Muscle layer of duodenum (tissue), 2 donors: ENCODE measurements at regions not wholly inside any gene's neighbourhood (a gene's known extent, or its start where the extent isn't known, plus 50 kb on each side); places are given as distances from the start of the nearest gene placed in this dataset.

Experiments used
- H3K27ac ChIP-seq: one replicate; pipeline ENCODE4 v1.7.0; 2013; ENCODE audit warnings: mild to moderate bottlenecking, low read length
- H3K27me3 ChIP-seq: one replicate; pipeline ENCODE4 v1.7.0; 2013; ENCODE audit warnings: low read depth, mild to moderate bottlenecking, control low read depth, low read length
- H3K36me3 ChIP-seq, 2 donors: one replicate each; pipeline ENCODE4 v1.7.0; 2013; ENCODE audit warnings: low read length in 2 of 2, control low read depth in 1 of 2, mild to moderate bottlenecking in 1 of 2; ENCODE audit not compliant: insufficient read depth in 2 of 2, control insufficient read depth in 1 of 2
- H3K4me1 ChIP-seq, 2 donors: one replicate each; pipeline ENCODE4 v1.7.0; 2013; ENCODE audit warnings: low read length in 2 of 2, mild to moderate bottlenecking in 2 of 2, control low read depth in 1 of 2, moderate library complexity in 1 of 2; ENCODE audit not compliant: insufficient read depth in 2 of 2, control insufficient read depth in 1 of 2
- H3K4me3 ChIP-seq, 2 donors: one replicate each; pipeline ENCODE4 v1.7.0; 2013; ENCODE audit warnings: low read length in 2 of 2, low read depth in 1 of 2, mild to moderate bottlenecking in 1 of 2
- H3K9me3 ChIP-seq, 2 donors: one replicate each; pipeline ENCODE4 v1.7.0; 2013; ENCODE audit warnings: low read length in 2 of 2, control low read depth in 1 of 2, mild to moderate bottlenecking in 1 of 2; ENCODE audit not compliant: control insufficient read depth in 1 of 2
- donor health status: healthy.

- Histone ChIP-seq H3K27ac (no peak overlapping the region), H3K27me3 (no peaks in the 10 kb centered on the region), H3K9me3 (no peaks in the 10 kb centered on the region), H3K4me1 (no peaks in the 10 kb centered on the region), H3K36me3 (no peaks in the 10 kb centered on the region), H3K4me3 (no peak overlapping the region)
Measured at GRCh38 chr2:193334401-193334800, 1139.7 kb upstream of the TMEFF2 start.

GRCh38 chr2:193333539-193333938, 1138.8 kb upstream of the TMEFF2 start:
- no peaks in the 10 kb centered on the region for H3K9me3 ChIP-seq
- no peak overlapping the region for H3K27ac ChIP-seq
- no peak overlapping the region for H3K4me3 ChIP-seq
- H3K36me3 ChIP-seq, result no peaks in the 10 kb centered on the region
- H3K4me1 ChIP-seq, result no peaks in the 10 kb centered on the region
- no peaks in the 10 kb centered on the region for H3K27me3 ChIP-seq

- Histone ChIP-seq H3K36me3 (no peaks in the 10 kb centered on the region), H3K4me1 (no peaks in the 10 kb centered on the region), H3K9me3 (no peaks in the 10 kb centered on the region), H3K4me3 (no peak overlapping the region), H3K27ac (no peak overlapping the region), H3K27me3 (no peaks in the 10 kb centered on the region)
Measured at GRCh38 chr2:193332941-193333340, 1138.2 kb upstream of the TMEFF2 start.

- Histone ChIP-seq H3K4me3 (no peak overlapping the region), H3K27ac (no peak overlapping the region), H3K36me3 (no peaks in the 10 kb centered on the region), H3K4me1 (no peaks in the 10 kb centered on the region), H3K27me3 (no peaks in the 10 kb centered on the region), H3K9me3 (no peaks in the 10 kb centered on the region)
Measured at GRCh38 chr2:193331676-193332075, 1136.9 kb upstream of the TMEFF2 start.

DNA sequence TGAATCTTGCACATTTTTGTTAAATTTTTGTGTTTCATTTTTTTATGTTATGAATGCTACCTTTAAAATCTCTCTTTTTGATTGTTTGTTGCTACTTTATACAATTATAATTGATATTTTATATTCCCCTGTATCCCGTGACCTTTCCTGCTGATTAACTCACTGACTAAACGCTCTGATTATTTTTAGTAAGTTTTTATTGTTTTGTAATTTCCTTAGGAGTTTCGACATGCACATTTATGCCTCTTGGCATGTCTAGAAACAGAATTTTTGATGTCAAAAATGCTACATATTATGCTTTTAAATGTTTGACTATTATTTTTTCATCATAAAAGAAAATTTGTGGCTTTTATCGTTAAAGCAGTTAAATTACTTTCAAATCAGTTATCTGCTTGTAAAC, 1131.6 kb upstream of the TMEFF2 start:
- Histone ChIP-seq H3K36me3 (no peaks in the 10 kb centered on the region), H3K9me3 (no peaks in the 10 kb centered on the region), H3K4me3 (no peak overlapping the region), H3K27ac (no peak overlapping the region), H3K4me1 (no peaks in the 10 kb centered on the region), H3K27me3 (no peaks in the 10 kb centered on the region)

GRCh38 chr2:193315428-193316091, 1120.8 kb upstream of the TMEFF2 start:
- Histone ChIP-seq H3K27ac (no peak overlapping the region), H3K4me3 (no peak overlapping the region), H3K4me1 (no peaks in the 10 kb centered on the region), H3K36me3 (no peaks in the 10 kb centered on the region), H3K27me3 (no peaks in the 10 kb centered on the region), H3K9me3 (no peaks in the 10 kb centered on the region)

DNA sequence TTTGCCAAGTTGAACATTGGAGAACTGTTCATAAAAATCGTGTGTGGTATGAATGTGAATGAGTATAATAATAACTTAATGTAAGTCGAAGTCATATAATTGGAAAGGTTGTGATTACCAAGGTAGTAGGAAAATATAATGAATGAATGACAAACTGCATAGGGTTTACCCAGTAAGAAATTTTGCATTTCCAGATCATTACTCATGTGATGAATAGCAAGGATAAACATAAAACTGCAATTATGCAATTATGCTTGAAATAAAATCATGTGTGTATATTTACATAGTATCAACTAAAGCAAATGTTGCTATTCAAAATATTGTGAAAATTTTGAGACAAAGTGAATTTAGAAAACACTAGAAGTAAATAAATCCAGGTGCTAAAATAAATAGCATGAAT, 1108.7 kb upstream of the TMEFF2 start:
- no peaks in the 10 kb centered on the region for H3K36me3 ChIP-seq
- no peak overlapping the region for H3K27ac ChIP-seq
- no peaks in the 10 kb centered on the region for H3K9me3 ChIP-seq
- no peaks in the 10 kb centered on the region for H3K27me3 ChIP-seq
- H3K4me1 ChIP-seq, result no peaks in the 10 kb centered on the region
- H3K4me3 ChIP-seq, result no peak overlapping the region

- Histone ChIP-seq H3K27ac (no peak overlapping the region), H3K4me1 (no peaks in the 10 kb centered on the region), H3K4me3 (no peak overlapping the region), H3K9me3 (no peaks in the 10 kb centered on the region), H3K27me3 (no peaks in the 10 kb centered on the region), H3K36me3 (no peaks in the 10 kb centered on the region)
Measured at GRCh38 chr2:193294371-193294770, 1099.6 kb upstream of the TMEFF2 start.

DNA sequence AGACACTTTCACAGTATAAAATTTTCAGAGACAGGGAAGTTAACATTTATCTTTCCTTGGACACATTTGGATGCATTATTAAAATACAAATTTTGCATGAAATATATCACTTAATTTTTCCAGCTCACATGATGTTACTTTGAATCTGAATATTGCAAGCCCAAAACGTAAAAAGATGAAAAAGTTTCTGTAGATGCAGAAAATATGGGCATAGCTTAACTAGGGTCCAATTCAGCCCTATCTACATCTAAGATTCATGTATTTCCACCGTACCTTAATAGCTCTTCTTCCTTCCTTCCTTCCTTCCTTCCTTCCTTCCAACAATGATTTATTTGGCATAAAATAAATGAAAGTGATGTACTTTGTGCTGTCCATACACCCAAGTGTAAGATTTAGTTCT, 1084.6 kb upstream of the TMEFF2 start:
- no peak overlapping the region for H3K4me3 ChIP-seq
- no peaks in the 10 kb centered on the region for H3K4me1 ChIP-seq

GRCh38 chr2:193276988-193277387, 1082.3 kb upstream of the TMEFF2 start:
- H3K4me3 ChIP-seq, result no peak overlapping the region
- no peak overlapping the region for H3K27ac ChIP-seq
- no peaks in the 10 kb centered on the region for H3K36me3 ChIP-seq
- no peaks in the 10 kb centered on the region for H3K4me1 ChIP-seq
- H3K27me3 ChIP-seq, result no peaks in the 10 kb centered on the region
- H3K9me3 ChIP-seq, result no peaks in the 10 kb centered on the region

More for the DNA sequence above, 1084.6 kb upstream of the TMEFF2 start:
- no peaks in the 10 kb centered on the region for H3K27me3 ChIP-seq
- H3K27ac ChIP-seq, result no peak overlapping the region
- no peaks in the 10 kb centered on the region for H3K36me3 ChIP-seq
- H3K9me3 ChIP-seq, result no peaks in the 10 kb centered on the region

GRCh38 chr2:193276560-193276959, 1081.8 kb upstream of the TMEFF2 start:
- Histone ChIP-seq H3K9me3 (no peaks in the 10 kb centered on the region), H3K36me3 (no peaks in the 10 kb centered on the region), H3K27ac (no peak overlapping the region), H3K27me3 (no peaks in the 10 kb centered on the region), H3K4me1 (no peaks in the 10 kb centered on the region), H3K4me3 (no peak overlapping the region)

DNA sequence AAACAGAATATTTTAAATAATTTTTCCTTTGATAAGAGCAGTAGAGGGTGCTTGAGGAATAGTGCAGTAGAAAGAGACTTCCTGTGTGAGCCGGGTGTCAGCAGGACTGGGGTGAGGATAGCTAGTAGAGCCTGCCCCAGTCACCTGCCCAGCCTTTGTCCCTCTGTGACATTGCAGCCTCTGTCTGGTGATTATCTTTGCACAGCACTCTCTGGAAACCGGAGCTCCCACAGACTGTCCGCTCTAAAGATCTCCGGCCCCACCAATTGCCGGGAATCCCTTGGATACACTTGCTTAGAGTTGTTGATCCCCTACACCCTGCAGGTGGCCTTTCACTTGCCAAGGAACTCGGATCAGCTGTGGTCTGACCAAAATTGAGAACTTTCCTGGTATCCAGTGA, 1081.3 kb upstream of the TMEFF2 start:
- Histone ChIP-seq H3K4me1 (no peaks in the 10 kb centered on the region), H3K27ac (no peak overlapping the region), H3K27me3 (no peaks in the 10 kb centered on the region), H3K36me3 (no peaks in the 10 kb centered on the region), H3K9me3 (no peaks in the 10 kb centered on the region), H3K4me3 (no peak overlapping the region)
